K562 (cell line): ENCODE measurements at regions not wholly inside any gene's neighbourhood (a gene's known extent, or its start where the extent isn't known, plus 50 kb on each side); places are given as distances from the start of the nearest gene placed in this dataset.

Experiments
- ATAC-seq: fragments of 200-7000 bp; cut with Tn5 transposase; 3 replicates; pipeline ENCODE4 v1.9.1; 2020; ENCODE audit warnings: moderate library complexity
- BruUV-seq: library from RNA; stranded (reverse); fragments of 400-500 nt; replicated peaks from 2 replicates; lab custom pipeline; 2021; lab: Mats Ljungman, UMichigan
- CTCF ChIA-PET: fragments of 300-600 bp; formaldehyde crosslinking; extraction: SDS; loops from one replicate; lab custom pipeline; 2021; ENCODE audit warnings: low intra/inter-chr PET ratio; lab: Yijun Ruan, JAX
- POLR2A ChIA-PET: fragments of 300-600, 350-650 bp; sonication (Branson Sonifier 250); formaldehyde crosslinking; extraction: SDS; loops from one replicate; lab custom pipeline; 2021; ENCODE audit warnings: antibody characterized with exemption, inconsistent platforms; lab: Yijun Ruan, JAX
- DNase-seq, 4 experiments: peaks; one replicate each; pipeline versions ENCODE4 v3.0.0 to v3.0.0-alpha.2; 2011 to 2018; ENCODE audit warnings: low spot score in 3 of 4, mixed read lengths in 3 of 4; ENCODE audit errors: extremely low read depth in 1 of 4
- FAIRE-seq: peaks from 2 replicates; lab custom pipeline; 2011; peaks lifted over from hg19 to GRCh38; lab: Jason Lieb, UNC
- H2AFZ ChIP-seq: 2 replicates; pipeline ENCODE4 v1.6.0; 2011; ENCODE audit warnings: low read depth, low read length, control low read depth, inconsistent platforms
- H3K27ac ChIP-seq: fragments of 200-600 bp; 3 replicates; pipeline ENCODE4 v1.8.0; 2011; ENCODE audit warnings: low read depth, mild to moderate bottlenecking, control low read depth, inconsistent platforms, low read length, moderate library complexity, mixed read lengths; ENCODE audit errors: extremely low read depth
- H3K27me3 ChIP-seq, 2 experiments: fragments of 300-600 bp in 1 of 2; 2 replicates in 1 of 2; 3 replicates in 1 of 2; pipeline versions ENCODE4 v1.6.0 to v1.8.0; 2011; ENCODE audit warnings: inconsistent platforms in 2 of 2, low read length in 2 of 2, mild to moderate bottlenecking in 1 of 2, mixed read lengths in 1 of 2, moderate library complexity in 1 of 2; ENCODE audit not compliant: control insufficient read depth in 2 of 2, insufficient read depth in 2 of 2
- H3K36me3 ChIP-seq: fragments of 300-600 bp; 3 replicates; pipeline ENCODE4 v1.8.0; 2011; ENCODE audit warnings: mild to moderate bottlenecking, low read length, inconsistent platforms; ENCODE audit not compliant: control insufficient read depth, insufficient read depth
- H3K4me1 ChIP-seq, 2 experiments: fragments of 200-600 bp in 1 of 2; replicated peaks in 1 of 2; 2 replicates in 1 of 2; 3 replicates in 1 of 2; pipeline versions ENCODE4 v1.5.1 to v1.8.0; 2011; ENCODE audit warnings: inconsistent platforms in 2 of 2, low read length in 2 of 2, mild to moderate bottlenecking in 1 of 2, mixed read lengths in 1 of 2, moderate library complexity in 1 of 2; ENCODE audit not compliant: control insufficient read depth in 2 of 2, insufficient read depth in 2 of 2
- H3K4me2 ChIP-seq: 2 replicates; pipeline ENCODE4 v1.6.1; 2011; ENCODE audit warnings: low read length, control low read depth, inconsistent platforms, mixed read lengths; ENCODE audit not compliant: insufficient read depth
- H3K4me3 ChIP-seq: fragments of 200-600 bp; sonication (generic), shearing (Covaris generic); 2 replicates; pipeline ENCODE4 v1.5.1; 2016; ENCODE audit warnings: control low read depth, inconsistent platforms
- H3K79me2 ChIP-seq: fragments of 200-600 bp; 3 replicates; pipeline ENCODE4 v1.8.0; 2011; ENCODE audit warnings: low read length, inconsistent platforms; ENCODE audit not compliant: control insufficient read depth, insufficient read depth
- H3K9ac ChIP-seq, 2 experiments: 2 replicates each; pipeline versions ENCODE4 v1.6.0 to v1.6.1; 2011; ENCODE audit warnings: low read depth in 2 of 2, low read length in 2 of 2, control low read depth in 1 of 2, inconsistent platforms in 1 of 2, mild to moderate bottlenecking in 1 of 2, mixed read lengths in 1 of 2; ENCODE audit not compliant: insufficient read depth in 1 of 2
- H3K9me1 ChIP-seq: one replicate; pipeline ENCODE4 v1.6.0; 2011; ENCODE audit warnings: inconsistent platforms, mild to moderate bottlenecking, low read length, moderate library complexity; ENCODE audit not compliant: control insufficient read depth, insufficient read depth
- H3K9me3 ChIP-seq: replicated peaks from 2 replicates; pipeline ENCODE4 v1.5.1; 2011; ENCODE audit warnings: low read depth, low read length, inconsistent platforms; ENCODE audit not compliant: control insufficient read depth, insufficient read depth
- H4K20me1 ChIP-seq: replicated peaks from 2 replicates; pipeline ENCODE4 v1.6.1; 2011; ENCODE audit warnings: low read length, inconsistent platforms, mixed read lengths; ENCODE audit not compliant: control insufficient read depth, insufficient read depth
- COPS2 ChIP-seq: fragments of 450-650 bp; conservative IDR thresholded peaks from 2 replicates; pipeline ENCODE4 v1.6.1; 2016; ENCODE audit warnings: mild to moderate bottlenecking, moderate library complexity
- RBFOX2 ChIP-seq: fragments of 200-400 bp; formaldehyde crosslinking; IDR thresholded peaks from 2 replicates; pipeline ENCODE4 v1.6.1; 2017; ENCODE audit warnings: low read depth, mild to moderate bottlenecking, low read length, moderate library complexity
- TCF7L2 ChIP-seq: fragments of 150-350 bp; IDR thresholded peaks from 2 replicates; pipeline ENCODE4 v1.6.1; 2016; ENCODE audit warnings: low read depth, mild to moderate bottlenecking, low read length, moderate library complexity
- ZNF695 ChIP-seq: fragments of 450-650 bp; formaldehyde crosslinking; IDR thresholded peaks from 2 replicates; pipeline ENCODE4 v1.4.0; 2020; ENCODE audit warnings: mild to moderate bottlenecking, moderate library complexity
- WGBS: fragments of 100-300 bp; shearing (Covaris generic); methylation state at CpG from one replicate; pipeline ENCODE4 v1.1.6; 2016; ENCODE audit warnings: low coverage, mixed read lengths; ENCODE audit not compliant: insufficient coverage; ENCODE audit errors: missing lambda C conversion rate; 5-methylcytosine and 5-hydroxymethylcytosine counted together
- in situ Hi-C: fragments of 300-500 bp; cut with MboI; formaldehyde crosslinking; loops from 4 replicates; pipeline ENCODE4 v1.15.0; 2018; ENCODE audit warnings: inconsistent platforms, mixed read lengths
- intact Hi-C: fragments of 100-400 bp; cut with micrococcal nuclease; formaldehyde crosslinking; loops from 2 replicates; pipeline ENCODE4 v1.14.2; 2022
- TF ChIP-seq, protein P1 (sequence below): fragments of 450-650 bp; IDR thresholded peaks from 2 replicates; pipeline ENCODE4 v1.7.0; 2016; ENCODE audit warnings: borderline replicate concordance
- TF ChIP-seq, protein P2 (sequence below), 2 experiments: IDR thresholded peaks in 1 of 2; conservative IDR thresholded peaks in 1 of 2; 2 replicates each; pipeline ENCODE4 v1.6.1; 2016; ENCODE audit warnings: low read depth in 2 of 2, mild to moderate bottlenecking in 1 of 2, missing compliant biosample characterization in 1 of 2, missing genetic modification characterization in 1 of 2, moderate library complexity in 1 of 2
- TF ChIP-seq, protein P3 (sequence below): fragments of 250-450 bp; sonication (Bioruptor Pico); IDR thresholded peaks from 2 replicates; pipeline ENCODE4 v1.4.0; 2020; ENCODE audit warnings: mild to moderate bottlenecking, moderate library complexity, borderline replicate concordance
- TF ChIP-seq, protein P4 (sequence below), 2 experiments: fragments of 450-650 bp; conservative IDR thresholded peaks; 2 replicates each; pipeline ENCODE4 v1.6.1; 2017; ENCODE audit warnings: mild to moderate bottlenecking in 2 of 2, moderate library complexity in 2 of 2
- TF ChIP-seq, protein P5 (sequence below): fragments of 250-450 bp; sonication (Bioruptor Pico); IDR thresholded peaks from 2 replicates; pipeline ENCODE4 v1.5.0; 2021; ENCODE audit warnings: mild to moderate bottlenecking, moderate library complexity

DNA sequence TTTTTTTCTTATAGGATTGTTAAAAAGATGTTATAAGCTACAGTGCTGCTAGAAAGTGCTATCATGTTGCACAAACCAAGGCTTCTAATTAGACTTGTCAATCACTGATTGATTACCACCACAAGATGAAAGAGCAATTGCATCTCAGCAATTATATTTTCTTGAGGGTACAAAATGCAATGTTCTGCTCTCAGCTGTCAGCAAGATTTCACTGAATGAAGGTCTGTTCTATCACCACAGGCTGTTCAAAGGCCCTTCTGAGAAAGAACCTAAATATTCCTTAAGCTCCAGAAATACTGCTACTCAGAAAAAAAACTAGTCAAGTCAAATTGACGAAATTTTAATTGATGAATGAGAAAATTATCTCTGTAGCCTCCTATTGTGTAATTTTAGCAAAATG is 301.9 kb upstream of the KYNU start:
- ChIA-PET CTCF (no interaction called here), POLR2A (no interaction called here)
- H3K4me2 ChIP-seq: no peak overlapping the region
- H3K27me3 ChIP-seq: no peaks in the 10 kb centered on the region
- no peak overlapping the region for H3K27ac ChIP-seq
- intact Hi-C loops: no loop called here
- no peaks in the 10 kb centered on the region for H3K79me2 ChIP-seq
- DNase-seq (no peak), ATAC-seq (no peak), FAIRE-seq (no peak)
- WGBS: 0% methylated on average over 1 of the region's 1 CpG
- H2AFZ ChIP-seq: no peak overlapping the region
- in situ Hi-C loops: no loop called here
- no peaks in the 10 kb centered on the region for H3K4me1 ChIP-seq
- no peaks in the 10 kb centered on the region for H3K9me3 ChIP-seq
- no TSS peak for BruUV-seq
- H3K4me3 ChIP-seq: no peak overlapping the region
- no peaks in the 10 kb centered on the region for H3K9me1 ChIP-seq
- H3K9ac ChIP-seq: no peak overlapping the region
- no peaks in the 10 kb centered on the region for H3K36me3 ChIP-seq
- H4K20me1 ChIP-seq: no peaks in the 10 kb centered on the region
- TF ChIP-seq, protein P1, sequence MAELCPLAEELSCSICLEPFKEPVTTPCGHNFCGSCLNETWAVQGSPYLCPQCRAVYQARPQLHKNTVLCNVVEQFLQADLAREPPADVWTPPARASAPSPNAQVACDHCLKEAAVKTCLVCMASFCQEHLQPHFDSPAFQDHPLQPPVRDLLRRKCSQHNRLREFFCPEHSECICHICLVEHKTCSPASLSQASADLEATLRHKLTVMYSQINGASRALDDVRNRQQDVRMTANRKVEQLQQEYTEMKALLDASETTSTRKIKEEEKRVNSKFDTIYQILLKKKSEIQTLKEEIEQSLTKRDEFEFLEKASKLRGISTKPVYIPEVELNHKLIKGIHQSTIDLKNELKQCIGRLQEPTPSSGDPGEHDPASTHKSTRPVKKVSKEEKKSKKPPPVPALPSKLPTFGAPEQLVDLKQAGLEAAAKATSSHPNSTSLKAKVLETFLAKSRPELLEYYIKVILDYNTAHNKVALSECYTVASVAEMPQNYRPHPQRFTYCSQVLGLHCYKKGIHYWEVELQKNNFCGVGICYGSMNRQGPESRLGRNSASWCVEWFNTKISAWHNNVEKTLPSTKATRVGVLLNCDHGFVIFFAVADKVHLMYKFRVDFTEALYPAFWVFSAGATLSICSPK: no peak
- TF ChIP-seq, protein P2, sequence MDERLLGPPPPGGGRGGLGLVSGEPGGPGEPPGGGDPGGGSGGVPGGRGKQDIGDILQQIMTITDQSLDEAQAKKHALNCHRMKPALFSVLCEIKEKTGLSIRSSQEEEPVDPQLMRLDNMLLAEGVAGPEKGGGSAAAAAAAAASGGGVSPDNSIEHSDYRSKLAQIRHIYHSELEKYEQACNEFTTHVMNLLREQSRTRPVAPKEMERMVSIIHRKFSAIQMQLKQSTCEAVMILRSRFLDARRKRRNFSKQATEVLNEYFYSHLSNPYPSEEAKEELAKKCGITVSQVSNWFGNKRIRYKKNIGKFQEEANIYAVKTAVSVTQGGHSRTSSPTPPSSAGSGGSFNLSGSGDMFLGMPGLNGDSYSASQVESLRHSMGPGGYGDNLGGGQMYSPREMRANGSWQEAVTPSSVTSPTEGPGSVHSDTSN (CRISPR knock-in tag; IDR thresholded peaks at IDR 0.05; ENCODE audit: low read depth): no peak
- TF ChIP-seq, protein P2 (tag; conservative IDR thresholded peaks at IDR 0.05; ENCODE audit: low read depth): no peak
- TF ChIP-seq COPS2: no peak
- TF ChIP-seq, protein P3, sequence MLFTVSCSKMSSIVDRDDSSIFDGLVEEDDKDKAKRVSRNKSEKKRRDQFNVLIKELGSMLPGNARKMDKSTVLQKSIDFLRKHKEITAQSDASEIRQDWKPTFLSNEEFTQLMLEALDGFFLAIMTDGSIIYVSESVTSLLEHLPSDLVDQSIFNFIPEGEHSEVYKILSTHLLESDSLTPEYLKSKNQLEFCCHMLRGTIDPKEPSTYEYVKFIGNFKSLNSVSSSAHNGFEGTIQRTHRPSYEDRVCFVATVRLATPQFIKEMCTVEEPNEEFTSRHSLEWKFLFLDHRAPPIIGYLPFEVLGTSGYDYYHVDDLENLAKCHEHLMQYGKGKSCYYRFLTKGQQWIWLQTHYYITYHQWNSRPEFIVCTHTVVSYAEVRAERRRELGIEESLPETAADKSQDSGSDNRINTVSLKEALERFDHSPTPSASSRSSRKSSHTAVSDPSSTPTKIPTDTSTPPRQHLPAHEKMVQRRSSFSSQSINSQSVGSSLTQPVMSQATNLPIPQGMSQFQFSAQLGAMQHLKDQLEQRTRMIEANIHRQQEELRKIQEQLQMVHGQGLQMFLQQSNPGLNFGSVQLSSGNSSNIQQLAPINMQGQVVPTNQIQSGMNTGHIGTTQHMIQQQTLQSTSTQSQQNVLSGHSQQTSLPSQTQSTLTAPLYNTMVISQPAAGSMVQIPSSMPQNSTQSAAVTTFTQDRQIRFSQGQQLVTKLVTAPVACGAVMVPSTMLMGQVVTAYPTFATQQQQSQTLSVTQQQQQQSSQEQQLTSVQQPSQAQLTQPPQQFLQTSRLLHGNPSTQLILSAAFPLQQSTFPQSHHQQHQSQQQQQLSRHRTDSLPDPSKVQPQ: no peak
- TF ChIP-seq, protein P4, sequence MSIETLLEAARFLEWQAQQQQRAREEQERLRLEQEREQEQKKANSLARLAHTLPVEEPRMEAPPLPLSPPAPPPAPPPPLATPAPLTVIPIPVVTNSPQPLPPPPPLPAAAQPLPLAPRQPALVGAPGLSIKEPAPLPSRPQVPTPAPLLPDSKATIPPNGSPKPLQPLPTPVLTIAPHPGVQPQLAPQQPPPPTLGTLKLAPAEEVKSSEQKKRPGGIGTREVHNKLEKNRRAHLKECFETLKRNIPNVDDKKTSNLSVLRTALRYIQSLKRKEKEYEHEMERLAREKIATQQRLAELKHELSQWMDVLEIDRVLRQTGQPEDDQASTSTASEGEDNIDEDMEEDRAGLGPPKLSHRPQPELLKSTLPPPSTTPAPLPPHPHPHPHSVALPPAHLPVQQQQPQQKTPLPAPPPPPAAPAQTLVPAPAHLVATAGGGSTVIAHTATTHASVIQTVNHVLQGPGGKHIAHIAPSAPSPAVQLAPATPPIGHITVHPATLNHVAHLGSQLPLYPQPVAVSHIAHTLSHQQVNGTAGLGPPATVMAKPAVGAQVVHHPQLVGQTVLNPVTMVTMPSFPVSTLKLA (conservative IDR thresholded peaks at IDR 0.05): no peak
- TF ChIP-seq RBFOX2: no peak
- no peak for TF ChIP-seq TCF7L2
- TF ChIP-seq ZNF695 (CRISPR knock-in tag): no peak
- TF ChIP-seq, protein P5, sequence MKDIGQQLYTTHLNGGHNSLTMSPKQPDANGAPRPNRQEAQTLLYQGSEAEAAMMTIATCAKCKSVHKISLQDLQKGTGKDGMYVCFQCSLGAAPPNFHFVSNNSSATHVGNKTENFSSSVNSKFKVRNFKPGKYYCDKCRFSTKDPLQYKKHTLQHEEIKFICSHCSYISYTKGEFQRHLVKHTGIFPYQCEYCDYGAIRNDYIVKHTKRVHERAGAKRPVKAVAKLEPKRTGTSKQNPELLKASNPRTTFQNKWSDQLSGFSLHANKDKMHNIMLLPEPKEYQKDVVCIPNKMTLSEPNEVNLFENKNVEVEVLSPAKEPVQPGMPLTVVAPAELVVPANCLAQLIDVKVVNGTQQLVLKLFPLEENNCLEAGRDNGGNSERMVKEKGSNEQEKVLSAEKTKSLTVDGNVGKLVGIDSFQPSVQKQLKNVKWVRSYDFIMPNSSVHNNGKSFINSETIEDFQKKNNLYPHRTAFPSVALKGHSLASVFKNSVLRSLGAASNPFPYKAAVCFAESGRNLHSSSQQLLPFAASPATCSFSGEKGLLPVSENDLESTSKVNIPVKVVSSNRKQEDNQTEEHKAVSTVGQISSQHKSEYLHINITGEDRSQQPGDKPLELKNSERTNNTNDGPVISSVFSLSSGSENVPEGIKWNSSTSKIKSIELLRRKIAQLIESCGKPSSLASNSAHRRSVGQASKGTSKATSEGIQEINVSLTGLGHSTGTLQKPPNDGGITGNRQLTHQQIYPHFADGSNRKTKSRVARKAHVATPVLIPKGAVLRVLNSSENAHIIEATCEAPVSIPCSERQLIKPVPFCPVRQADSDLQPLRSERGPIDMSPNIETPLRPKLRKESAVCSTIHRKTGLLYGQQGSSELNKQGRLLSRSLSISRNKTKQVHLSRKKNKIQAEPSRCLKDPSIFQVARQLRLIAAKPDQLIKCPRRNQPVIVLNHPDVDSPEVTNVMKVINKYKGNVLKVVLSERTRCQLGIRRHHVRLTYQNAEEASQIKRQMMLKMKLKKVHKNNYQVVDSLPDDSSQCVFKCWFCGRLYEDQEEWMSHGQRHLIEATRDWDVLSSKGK: no peak
